Spleen (tissue), 7 donors: ENCODE measurements at regions not wholly inside any gene's neighbourhood (a gene's known extent, or its start where the extent isn't known, plus 50 kb on each side); places are given as distances from the start of the nearest gene placed in this dataset.

Experiments used
- POLR2A ChIP-seq, 3 donors: fragments of 450-650 bp; IDR thresholded peaks; one replicate each; pipeline ENCODE4 v1.5.1; 2017; ENCODE audit warnings: antibody characterized with exemption in 3 of 3, mild to moderate bottlenecking in 1 of 3
- POLR2AphosphoS5 ChIP-seq, 3 donors: sonication (generic); formaldehyde crosslinking; IDR thresholded peaks; one replicate each; pipeline ENCODE4 v1.5.1; 2017; ENCODE audit warnings: antibody characterized with exemption in 3 of 3
- TF ChIP-seq, protein P1 (sequence below), 11 experiments: fragments of 200-600 bp in 7 of 11; fragments of 450-650 bp in 4 of 11; sonication (generic) in 4 of 11; IDR thresholded peaks in 8 of 11; conservative IDR thresholded peaks in 3 of 11; 1 replicate in 7 of 11; 2 replicates in 4 of 11; pipeline versions ENCODE4 v1.4.0 to v1.8.0; 2016 to 2021; ENCODE audit warnings: antibody characterized with exemption in 11 of 11, inconsistent platforms in 4 of 11, mild to moderate bottlenecking in 1 of 11
- donor health status: DM: no; HTN: no; CAD: no; lungs with moderate emphysema.
- donor health status: DM: no; HTN: no; CAD: no.
- donor health status: DM: no; HTN: no; CAD: no.

DNA sequence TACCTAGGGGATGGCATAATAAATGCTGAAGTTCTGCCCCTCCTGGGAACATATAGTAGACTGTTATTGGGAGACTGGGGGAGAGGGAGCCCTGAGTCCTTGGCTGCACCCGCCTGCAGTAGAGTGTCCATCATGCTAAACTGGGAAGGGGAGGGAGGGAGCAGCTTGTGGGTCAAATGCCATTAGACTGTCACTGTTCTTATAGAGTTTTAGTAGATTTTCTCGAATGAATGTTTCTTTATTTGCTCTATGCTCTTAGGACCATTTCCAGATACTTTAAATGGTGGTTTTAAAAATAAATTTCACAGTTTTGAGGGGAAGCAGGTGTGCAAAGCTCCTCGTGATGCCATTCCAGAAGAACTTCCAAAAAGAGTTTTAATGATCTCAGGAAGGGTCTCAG, 111.6 kb upstream of the USP9X start:
- TF ChIP-seq, protein P1, sequence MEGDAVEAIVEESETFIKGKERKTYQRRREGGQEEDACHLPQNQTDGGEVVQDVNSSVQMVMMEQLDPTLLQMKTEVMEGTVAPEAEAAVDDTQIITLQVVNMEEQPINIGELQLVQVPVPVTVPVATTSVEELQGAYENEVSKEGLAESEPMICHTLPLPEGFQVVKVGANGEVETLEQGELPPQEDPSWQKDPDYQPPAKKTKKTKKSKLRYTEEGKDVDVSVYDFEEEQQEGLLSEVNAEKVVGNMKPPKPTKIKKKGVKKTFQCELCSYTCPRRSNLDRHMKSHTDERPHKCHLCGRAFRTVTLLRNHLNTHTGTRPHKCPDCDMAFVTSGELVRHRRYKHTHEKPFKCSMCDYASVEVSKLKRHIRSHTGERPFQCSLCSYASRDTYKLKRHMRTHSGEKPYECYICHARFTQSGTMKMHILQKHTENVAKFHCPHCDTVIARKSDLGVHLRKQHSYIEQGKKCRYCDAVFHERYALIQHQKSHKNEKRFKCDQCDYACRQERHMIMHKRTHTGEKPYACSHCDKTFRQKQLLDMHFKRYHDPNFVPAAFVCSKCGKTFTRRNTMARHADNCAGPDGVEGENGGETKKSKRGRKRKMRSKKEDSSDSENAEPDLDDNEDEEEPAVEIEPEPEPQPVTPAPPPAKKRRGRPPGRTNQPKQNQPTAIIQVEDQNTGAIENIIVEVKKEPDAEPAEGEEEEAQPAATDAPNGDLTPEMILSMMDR (IDR thresholded peaks at IDR 0.05 in 8 of 11, conservative IDR thresholded peaks at IDR 0.05 in 3 of 11), result no peak
- TF ChIP-seq POLR2AphosphoS5 (IDR thresholded peaks at IDR 0.05), result no peak
- no peak for TF ChIP-seq POLR2A (IDR thresholded peaks at IDR 0.05)
